HCT116 (cell line): ENCODE measurements at regions not wholly inside any gene's neighbourhood (a gene's known extent, or its start where the extent isn't known, plus 50 kb on each side); places are given as distances from the start of the nearest gene placed in this dataset.

Experiments
- ATAC-seq: fragments of 200-7000 bp; cut with Tn5 transposase; 2 replicates; pipeline ENCODE4 v1.9.1; 2020; ENCODE audit warnings: mild to moderate bottlenecking, moderate library complexity
- BruUV-seq: library from RNA; stranded (reverse); fragments of 400-500 nt; replicated peaks from 2 replicates; lab custom pipeline; 2021; lab: Mats Ljungman, UMichigan
- CTCF ChIA-PET: fragments of 300-600 bp; sonication (Branson Sonifier 250); formaldehyde crosslinking; loops from one replicate; lab custom pipeline; 2021; ENCODE audit warnings: antibody characterized with exemption; lab: Charles Lee
- POLR2A ChIA-PET: fragments of 300-600, 350-600 bp; sonication (Branson Sonifier 250); formaldehyde crosslinking; loops from one replicate; lab custom pipeline; 2021; ENCODE audit warnings: antibody characterized with exemption; lab: Charles Lee
- RAD21 ChIA-PET, 2 experiments: fragments of 300-600 bp; sonication (Branson Sonifier 250); formaldehyde crosslinking; loops; one replicate each; lab custom pipeline; 2023; ENCODE audit warnings: low total read pairs in 2 of 2; ENCODE audit not compliant: uncharacterized antibody in 2 of 2, unreplicated experiment in 2 of 2, low non-redundant PET in 1 of 2; lab: Charles Lee
- DNase-seq: peaks from one replicate; pipeline ENCODE4 v3.0.0-alpha.2; 2010; ENCODE audit warnings: low read depth, low spot score
- H2AFZ ChIP-seq: fragments of 200-600 bp; shearing (Covaris generic), sonication (generic); 2 replicates; pipeline ENCODE4 v1.6.1; 2017; ENCODE audit warnings: low read depth, mixed run types, mixed read lengths, antibody characterized with exemption, low read length; ENCODE audit not compliant: poor library complexity, severe bottlenecking
- H3K27ac ChIP-seq: 2 replicates; pipeline ENCODE4 v1.5.1; 2012; ENCODE audit warnings: low read depth, low read length
- H3K27me3 ChIP-seq: fragments of 200-600 bp; sonication (generic); 2 replicates; pipeline ENCODE4 v1.6.1; 2016; ENCODE audit warnings: mixed run types, low read length, mixed read lengths; ENCODE audit not compliant: insufficient read depth
- H3K36me3 ChIP-seq, 2 experiments: fragments of 200-500 bp in 1 of 2; fragments of 200-600 bp in 1 of 2; sonication (Bioruptor generic) in 1 of 2; sonication (generic) in 1 of 2; 2 replicates each; pipeline versions ENCODE4 v1.5.1 to v1.6.1; 2014 to 2016; ENCODE audit warnings: low read length in 2 of 2, inconsistent platforms in 1 of 2, mixed read lengths in 1 of 2, mixed run types in 1 of 2; ENCODE audit not compliant: insufficient read depth in 2 of 2, control insufficient read depth in 1 of 2
- H3K4me1 ChIP-seq, 2 experiments: fragments of 200-600 bp in 1 of 2; sonication (generic) in 1 of 2; 2 replicates each; pipeline versions ENCODE4 v1.5.1 to v1.6.1; 2012 to 2017; ENCODE audit warnings: low read length in 2 of 2, inconsistent platforms in 1 of 2, mild to moderate bottlenecking in 1 of 2, mixed read lengths in 1 of 2, mixed run types in 1 of 2, moderate library complexity in 1 of 2; ENCODE audit not compliant: insufficient read depth in 2 of 2, control insufficient read depth in 1 of 2
- H3K4me2 ChIP-seq: fragments of 200-600 bp; sonication (generic); 2 replicates; pipeline ENCODE4 v1.6.1; 2017; ENCODE audit warnings: mixed run types, low read length, mixed read lengths
- H3K4me3 ChIP-seq, 2 experiments: fragments of 200-600 bp in 1 of 2; sonication (generic) in 1 of 2; replicated peaks in 1 of 2; 2 replicates each; pipeline ENCODE4 v1.5.1; 2011 to 2016; ENCODE audit warnings: low read length in 2 of 2, control low read depth in 1 of 2, low read depth in 1 of 2, mild to moderate bottlenecking in 1 of 2, mixed read lengths in 1 of 2, mixed run types in 1 of 2
- H3K79me2 ChIP-seq: fragments of 200-600 bp; sonication (generic); 2 replicates; pipeline ENCODE4 v1.6.1; 2017; ENCODE audit warnings: mild to moderate bottlenecking, mixed run types, low read length, moderate library complexity, mixed read lengths; ENCODE audit not compliant: insufficient read depth
- H3K9ac ChIP-seq: fragments of 200-600 bp; sonication (generic); 2 replicates; pipeline ENCODE4 v1.6.1; 2016; ENCODE audit warnings: low read length, mixed read lengths
- H3K9me2 ChIP-seq: fragments of 200-600 bp; sonication (generic), shearing (Covaris generic); 2 replicates; pipeline ENCODE4 v1.6.1; 2017; ENCODE audit warnings: mixed run types, mild to moderate bottlenecking, moderate library complexity; ENCODE audit not compliant: insufficient read depth
- H3K9me3 ChIP-seq, 2 experiments: fragments of 200-500 bp in 1 of 2; fragments of 200-600 bp in 1 of 2; sonication (Bioruptor generic) in 1 of 2; sonication (generic) in 1 of 2; 2 replicates each; pipeline ENCODE4 v1.6.1; 2014 to 2017; ENCODE audit warnings: low read length in 2 of 2, mixed read lengths in 2 of 2, inconsistent platforms in 1 of 2, low read depth in 1 of 2, mild to moderate bottlenecking in 1 of 2, mixed run types in 1 of 2, moderate library complexity in 1 of 2; ENCODE audit not compliant: control insufficient read depth in 1 of 2, insufficient read depth in 1 of 2
- H4K20me1 ChIP-seq: fragments of 200-600 bp; sonication (generic), shearing (Covaris generic); 2 replicates; pipeline ENCODE4 v1.6.1; 2017; ENCODE audit warnings: mixed run types, mild to moderate bottlenecking, moderate library complexity; ENCODE audit not compliant: insufficient read depth
- EZH2phosphoT487 ChIP-seq: fragments of 200-600 bp; IDR thresholded peaks from 2 replicates; pipeline ENCODE4 v1.6.1; 2018; ENCODE audit warnings: antibody characterized with exemption, borderline replicate concordance
- JUND ChIP-seq: IDR thresholded peaks from 2 replicates; pipeline ENCODE4 v1.6.1; 2012
- POLR2AphosphoS5 ChIP-seq: IDR thresholded peaks from 2 replicates; pipeline ENCODE4 v1.6.1; 2011; ENCODE audit warnings: mild to moderate bottlenecking, low read depth, low read length, moderate library complexity
- SIN3A ChIP-seq: IDR thresholded peaks from 2 replicates; pipeline ENCODE4 v1.6.1; 2012; ENCODE audit warnings: low read depth
- SRF ChIP-seq: IDR thresholded peaks from 2 replicates; pipeline ENCODE4 v1.6.1; 2012; ENCODE audit warnings: low read depth
- TCF7L2 ChIP-seq: IDR thresholded peaks from 2 replicates; pipeline ENCODE4 v1.7.0; 2011; ENCODE audit warnings: borderline replicate concordance, inconsistent platforms; ENCODE audit not compliant: insufficient read depth, insufficient read length; ENCODE audit errors: extremely low read depth
- YY1 ChIP-seq: IDR thresholded peaks from 2 replicates; pipeline ENCODE4 v1.6.1; 2011; ENCODE audit warnings: low read length, low read depth, moderate library complexity, mild to moderate bottlenecking; ENCODE audit not compliant: insufficient replicate concordance; ENCODE audit errors: extremely low read depth
- ZFX ChIP-seq: fragments of 450-650 bp; IDR thresholded peaks from 2 replicates; pipeline ENCODE4 v1.6.1; 2017
- intact Hi-C: fragments of 100-400 bp; cut with micrococcal nuclease; formaldehyde crosslinking; loops from 2 replicates; pipeline ENCODE4 v1.10.0; 2022
- TF ChIP-seq, protein P1 (sequence below): IDR thresholded peaks from 2 replicates; pipeline ENCODE4 v1.6.1; 2012
- TF ChIP-seq, protein P2 (sequence below): IDR thresholded peaks from 2 replicates; pipeline ENCODE4 v1.6.1; 2012; ENCODE audit warnings: low read depth

DNA sequence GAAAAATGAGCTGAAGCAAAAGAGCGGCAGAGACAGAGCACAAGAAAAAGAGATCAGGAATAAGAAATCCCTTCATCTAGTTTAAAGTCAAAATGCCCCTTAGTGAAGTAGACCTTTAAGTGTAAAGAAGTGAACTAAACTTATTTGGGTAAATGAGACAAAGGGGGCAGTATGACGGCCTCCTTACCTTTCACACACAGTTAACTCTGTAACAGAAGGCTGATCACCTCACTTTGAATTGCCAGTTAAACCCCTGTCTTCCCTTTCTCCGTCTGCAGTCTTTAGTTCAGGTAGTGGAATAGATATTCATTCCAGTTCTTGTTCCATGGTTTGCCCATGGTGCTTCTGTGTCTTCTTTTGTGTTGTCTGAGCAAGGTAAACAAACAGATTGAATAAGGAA, 1029.8 kb downstream of the DIAPH3 start:
- POLR2A ChIA-PET, result no interaction called here
- BruUV-seq, result no TSS peak

More for the DNA sequence above, 1029.8 kb downstream of the DIAPH3 start:
- Histone ChIP-seq H3K27ac (no peak overlapping the region), H3K9me2 (no peaks in the 10 kb centered on the region), H3K36me3 (no peaks in the 10 kb centered on the region), H3K4me3 (no peak overlapping the region), H3K4me2 (no peak overlapping the region), H3K4me1 (no peaks in the 10 kb centered on the region), H3K79me2 (no peaks in the 10 kb centered on the region), H3K9ac (no peak overlapping the region), H3K27me3 (no peaks in the 10 kb centered on the region), H4K20me1 (no peaks in the 10 kb centered on the region), H2AFZ (no peak overlapping the region), H3K9me3 (peaks cover 10 to 27% of the 10 kb centered on the region in 2 experiments; a peak in 2 of 4 replicates)
- DNase-seq (no peak), ATAC-seq (no peak)
- ChIA-PET RAD21 (no interaction called here), CTCF (no interaction called here)
- intact Hi-C loops, result no loop called here
- no peak for TF ChIP-seq EZH2phosphoT487
- TF ChIP-seq ZFX, result no peak
- TF ChIP-seq POLR2AphosphoS5, result no peak
- no peak for TF ChIP-seq SRF
- TF ChIP-seq, protein P1, sequence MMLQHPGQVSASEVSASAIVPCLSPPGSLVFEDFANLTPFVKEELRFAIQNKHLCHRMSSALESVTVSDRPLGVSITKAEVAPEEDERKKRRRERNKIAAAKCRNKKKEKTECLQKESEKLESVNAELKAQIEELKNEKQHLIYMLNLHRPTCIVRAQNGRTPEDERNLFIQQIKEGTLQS, result no peak
- no peak for TF ChIP-seq TCF7L2
- TF ChIP-seq JUND, result no peak
- no peak for TF ChIP-seq SIN3A
- TF ChIP-seq, protein P2, sequence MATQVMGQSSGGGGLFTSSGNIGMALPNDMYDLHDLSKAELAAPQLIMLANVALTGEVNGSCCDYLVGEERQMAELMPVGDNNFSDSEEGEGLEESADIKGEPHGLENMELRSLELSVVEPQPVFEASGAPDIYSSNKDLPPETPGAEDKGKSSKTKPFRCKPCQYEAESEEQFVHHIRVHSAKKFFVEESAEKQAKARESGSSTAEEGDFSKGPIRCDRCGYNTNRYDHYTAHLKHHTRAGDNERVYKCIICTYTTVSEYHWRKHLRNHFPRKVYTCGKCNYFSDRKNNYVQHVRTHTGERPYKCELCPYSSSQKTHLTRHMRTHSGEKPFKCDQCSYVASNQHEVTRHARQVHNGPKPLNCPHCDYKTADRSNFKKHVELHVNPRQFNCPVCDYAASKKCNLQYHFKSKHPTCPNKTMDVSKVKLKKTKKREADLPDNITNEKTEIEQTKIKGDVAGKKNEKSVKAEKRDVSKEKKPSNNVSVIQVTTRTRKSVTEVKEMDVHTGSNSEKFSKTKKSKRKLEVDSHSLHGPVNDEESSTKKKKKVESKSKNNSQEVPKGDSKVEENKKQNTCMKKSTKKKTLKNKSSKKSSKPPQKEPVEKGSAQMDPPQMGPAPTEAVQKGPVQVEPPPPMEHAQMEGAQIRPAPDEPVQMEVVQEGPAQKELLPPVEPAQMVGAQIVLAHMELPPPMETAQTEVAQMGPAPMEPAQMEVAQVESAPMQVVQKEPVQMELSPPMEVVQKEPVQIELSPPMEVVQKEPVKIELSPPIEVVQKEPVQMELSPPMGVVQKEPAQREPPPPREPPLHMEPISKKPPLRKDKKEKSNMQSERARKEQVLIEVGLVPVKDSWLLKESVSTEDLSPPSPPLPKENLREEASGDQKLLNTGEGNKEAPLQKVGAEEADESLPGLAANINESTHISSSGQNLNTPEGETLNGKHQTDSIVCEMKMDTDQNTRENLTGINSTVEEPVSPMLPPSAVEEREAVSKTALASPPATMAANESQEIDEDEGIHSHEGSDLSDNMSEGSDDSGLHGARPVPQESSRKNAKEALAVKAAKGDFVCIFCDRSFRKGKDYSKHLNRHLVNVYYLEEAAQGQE, result no peak
- no peak for TF ChIP-seq YY1
